ENCODE measurements at regions not wholly inside any gene's neighbourhood (a gene's known extent, or its start where the extent isn't known, plus 50 kb on each side); places are given as distances from the start of the nearest gene placed in this dataset.

- no peak for TF ChIP-seq CTCF (IDR thresholded peaks at IDR 0.05; ENCODE audit: low read depth, low read length)
- no peak overlapping the region for H3K4me3 ChIP-seq (ENCODE audit: low read depth, low read length)
Observed at GRCh38 chr11:56883371-56883987, 105.2 kb upstream of the OR5AK2 start.

- TF ChIP-seq CTCF (IDR thresholded peaks at IDR 0.05; ENCODE audit: low read depth, low read length) = no peak
- no peak overlapping the region for H3K4me3 ChIP-seq (ENCODE audit: low read depth, low read length)
Observed at GRCh38 chr11:56876621-56877275, 112.0 kb upstream of the OR5AK2 start.

GRCh38 chr11:56855217-56855616 lies 106.7 kb upstream of the OR9G4 start:
- TF ChIP-seq CTCF (IDR thresholded peaks at IDR 0.05; ENCODE audit: low read depth, low read length) = no peak
- no peak overlapping the region for H3K4me3 ChIP-seq (ENCODE audit: low read depth, low read length)

- no peak for TF ChIP-seq CTCF (IDR thresholded peaks at IDR 0.05; ENCODE audit: low read depth, low read length)
- no peak overlapping the region for H3K4me3 ChIP-seq (ENCODE audit: low read depth, low read length)
Observed at GRCh38 chr11:56852131-56852530, 103.6 kb upstream of the OR9G4 start.

- no peak for TF ChIP-seq CTCF (IDR thresholded peaks at IDR 0.05; ENCODE audit: low read depth, low read length)
Observed at GRCh38 chr11:56849852-56850251, 101.4 kb upstream of the OR9G4 start.

DNA sequence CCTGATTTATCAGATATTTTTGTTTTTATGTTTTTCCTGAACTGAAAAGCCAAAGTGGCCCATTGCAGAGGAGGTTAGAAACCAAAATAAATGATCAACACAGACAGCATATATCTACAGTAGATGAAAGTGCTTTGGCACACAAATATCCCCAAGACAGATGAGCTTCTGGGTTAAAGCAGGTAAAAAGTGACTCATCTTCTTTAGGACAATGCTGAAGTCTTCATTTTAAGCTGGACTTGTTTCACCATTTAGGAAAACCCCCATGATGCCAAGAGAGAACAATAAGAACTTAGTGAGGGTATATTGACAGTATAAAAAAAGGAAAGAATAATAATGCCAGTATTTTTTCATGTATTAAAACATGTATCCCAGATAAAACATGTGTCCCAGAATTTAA lies 100.8 kb upstream of the OR9G4 start:
- TF ChIP-seq CTCF (IDR thresholded peaks at IDR 0.05; ENCODE audit: low read depth, low read length) = no peak
- no peak overlapping the region for H3K4me3 ChIP-seq (ENCODE audit: low read depth, low read length)

More at GRCh38 chr11:56849852-56850251, 101.4 kb upstream of the OR9G4 start:
- H3K4me3 ChIP-seq (ENCODE audit: low read depth, low read length) = no peak overlapping the region

DNA sequence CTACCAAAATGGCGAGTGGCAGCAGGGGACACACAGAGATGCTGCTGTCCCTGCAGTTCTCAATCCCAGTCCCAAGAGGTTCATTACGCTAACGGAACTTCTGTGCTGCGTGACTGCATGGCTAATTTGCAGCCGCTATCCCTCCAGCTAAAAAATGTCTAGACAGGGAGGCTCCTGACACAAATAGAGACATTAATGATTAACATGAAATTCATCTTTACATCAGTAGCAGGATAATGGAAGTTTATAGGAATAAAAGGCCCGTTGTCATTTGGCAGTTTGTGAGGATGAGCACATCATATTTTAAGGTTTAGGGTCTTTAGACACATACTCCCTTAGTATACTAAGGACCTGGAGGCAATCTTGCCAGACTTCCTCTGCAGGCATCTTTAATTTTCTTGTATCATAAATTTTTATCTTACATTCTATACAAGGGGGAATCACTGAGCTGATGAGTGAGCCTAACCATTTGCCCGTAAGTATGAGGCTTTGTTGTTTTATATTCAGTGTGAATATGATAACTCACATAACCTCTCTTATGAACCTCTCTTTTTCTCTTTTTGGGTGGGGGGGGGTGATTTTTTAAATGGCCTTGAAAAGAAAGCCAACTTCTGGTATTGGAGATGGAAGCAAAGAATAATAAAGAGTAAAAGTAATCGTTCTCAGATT lies 99.8 kb upstream of the OR9G4 start:
- no peak overlapping the region for H3K4me3 ChIP-seq (ENCODE audit: low read depth, low read length)
- no peak for TF ChIP-seq CTCF (IDR thresholded peaks at IDR 0.05; ENCODE audit: low read depth, low read length)

Data from WI38 (cell line).